Activated CD8-positive, alpha-beta memory T cell treated with anti-CD3 and anti-CD28 coated beads for 24 hours (primary cell): ENCODE measurements at regions not wholly inside any gene's neighbourhood (a gene's known extent, or its start where the extent isn't known, plus 50 kb on each side); places are given as distances from the start of the nearest gene placed in this dataset.
"Not testable (repeated sequence)": the region's sequence is repeated elsewhere in the genome, so short reads cannot be mapped to it uniquely, and the experiment has no call there.

Source experiments
- DNase-seq: peaks from one replicate; pipeline ENCODE4 v3.0.0-alpha.2; 2020

GRCh38 chr2:172264820-172265219, 162.1 kb upstream of the DLX2 start:
- DNase-seq: not testable (repeated sequence)

GRCh38 chr2:172269507-172270244, 157.7 kb upstream of the ITGA6 start:
- not testable (repeated sequence) for DNase-seq

- DNase-seq: no peak
These were observed 156.9 kb upstream of the ITGA6 start for GRCh38 chr2:172270278-172271079.

- DNase-seq: no peak
These were observed 153.3 kb upstream of the ITGA6 start for GRCh38 chr2:172273910-172274571.

GRCh38 chr2:172275239-172275638, 152.1 kb upstream of the ITGA6 start:
- DNase-seq: no peak

- no peak for DNase-seq
These were observed 150.4 kb upstream of the ITGA6 start for GRCh38 chr2:172276961-172277360.

- DNase-seq: no peak
These were observed 148.7 kb upstream of the ITGA6 start for GRCh38 chr2:172278667-172279066.

GRCh38 chr2:172279214-172279613, 148.2 kb upstream of the ITGA6 start:
- DNase-seq: no peak

GRCh38 chr2:172279813-172280212, 147.6 kb upstream of the ITGA6 start:
- no peak for DNase-seq

- DNase-seq: no peak
These were observed 146.6 kb upstream of the ITGA6 start for GRCh38 chr2:172280571-172281361.

GRCh38 chr2:172281648-172282570, 145.5 kb upstream of the ITGA6 start:
- DNase-seq: no peak

- no peak for DNase-seq
These were observed 144.4 kb upstream of the ITGA6 start for GRCh38 chr2:172282944-172283343.

GRCh38 chr2:172283476-172283875, 143.9 kb upstream of the ITGA6 start:
- DNase-seq: no peak

- DNase-seq: no peak
These were observed 143.2 kb upstream of the ITGA6 start for GRCh38 chr2:172284209-172284608.

GRCh38 chr2:172285010-172285621, 142.3 kb upstream of the ITGA6 start:
- DNase-seq: no peak

- no peak for DNase-seq
These were observed 141.6 kb upstream of the ITGA6 start for GRCh38 chr2:172285760-172286159.

GRCh38 chr2:172287190-172287589, 140.2 kb upstream of the ITGA6 start:
- DNase-seq: no peak

- DNase-seq: no peak
These were observed 139.6 kb upstream of the ITGA6 start for GRCh38 chr2:172287605-172288315.

GRCh38 chr2:172288603-172289002, 138.8 kb upstream of the ITGA6 start:
- no peak for DNase-seq

- DNase-seq: no peak
These were observed 133.4 kb upstream of the ITGA6 start for GRCh38 chr2:172293952-172294351.

GRCh38 chr2:172294983-172295382, 132.4 kb upstream of the ITGA6 start:
- DNase-seq: no peak
